ENCODE measurements at regions not wholly inside any gene's neighbourhood (a gene's known extent, or its start where the extent isn't known, plus 50 kb on each side); places are given as distances from the start of the nearest gene placed in this dataset.

DNA sequence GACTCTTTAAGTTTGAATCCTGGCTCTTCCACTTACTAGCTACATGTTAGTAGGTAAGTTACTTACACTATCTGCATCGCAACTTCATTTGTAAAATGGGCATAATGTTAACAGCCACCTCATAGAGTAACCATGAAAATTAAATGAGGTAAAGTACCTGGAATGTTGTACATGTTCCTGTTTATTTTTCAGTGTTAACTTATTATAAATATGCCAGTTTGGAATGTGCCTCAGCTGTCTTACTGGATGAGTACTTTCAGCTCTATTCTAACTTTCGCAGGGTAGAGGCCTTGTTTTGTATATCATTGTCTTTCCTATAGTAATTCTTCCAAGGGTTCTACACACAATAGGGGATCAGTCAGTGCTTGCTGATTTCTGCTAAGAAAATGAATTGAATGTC is 167.4 kb downstream of the DUSP10 start:
- TF ChIP-seq, protein P1, sequence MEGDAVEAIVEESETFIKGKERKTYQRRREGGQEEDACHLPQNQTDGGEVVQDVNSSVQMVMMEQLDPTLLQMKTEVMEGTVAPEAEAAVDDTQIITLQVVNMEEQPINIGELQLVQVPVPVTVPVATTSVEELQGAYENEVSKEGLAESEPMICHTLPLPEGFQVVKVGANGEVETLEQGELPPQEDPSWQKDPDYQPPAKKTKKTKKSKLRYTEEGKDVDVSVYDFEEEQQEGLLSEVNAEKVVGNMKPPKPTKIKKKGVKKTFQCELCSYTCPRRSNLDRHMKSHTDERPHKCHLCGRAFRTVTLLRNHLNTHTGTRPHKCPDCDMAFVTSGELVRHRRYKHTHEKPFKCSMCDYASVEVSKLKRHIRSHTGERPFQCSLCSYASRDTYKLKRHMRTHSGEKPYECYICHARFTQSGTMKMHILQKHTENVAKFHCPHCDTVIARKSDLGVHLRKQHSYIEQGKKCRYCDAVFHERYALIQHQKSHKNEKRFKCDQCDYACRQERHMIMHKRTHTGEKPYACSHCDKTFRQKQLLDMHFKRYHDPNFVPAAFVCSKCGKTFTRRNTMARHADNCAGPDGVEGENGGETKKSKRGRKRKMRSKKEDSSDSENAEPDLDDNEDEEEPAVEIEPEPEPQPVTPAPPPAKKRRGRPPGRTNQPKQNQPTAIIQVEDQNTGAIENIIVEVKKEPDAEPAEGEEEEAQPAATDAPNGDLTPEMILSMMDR (conservative IDR thresholded peaks at IDR 0.05; ENCODE audit: low read length): no peak
- no peak for TF ChIP-seq EZH2phosphoT487 (IDR thresholded peaks at IDR 0.05; ENCODE audit: borderline replicate concordance, low read depth, low read length)
